ENCODE measurements at regions not wholly inside any gene's neighbourhood (a gene's known extent, or its start where the extent isn't known, plus 50 kb on each side); places are given as distances from the start of the nearest gene placed in this dataset.

DNA sequence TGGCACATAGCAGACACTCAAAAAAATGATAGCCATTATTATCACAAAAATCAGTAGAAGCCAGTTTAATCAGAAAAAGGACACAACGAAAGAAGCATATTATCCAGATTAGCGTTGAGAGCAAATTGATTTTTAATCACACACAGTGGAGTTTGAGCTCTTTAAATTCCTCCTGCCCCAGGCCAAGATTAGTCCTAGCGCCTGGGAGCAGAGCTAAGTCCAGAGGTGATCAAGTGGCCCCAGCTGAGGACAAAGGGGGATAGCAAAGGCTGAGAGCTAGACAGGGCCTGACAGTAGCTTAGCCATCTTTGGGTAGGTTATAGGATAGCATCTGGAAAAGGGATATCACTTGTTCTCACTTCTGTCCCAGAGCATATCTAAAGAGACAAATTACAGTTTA lies 133.6 kb downstream of the NXPE2 start:
- TF ChIP-seq, protein P1, sequence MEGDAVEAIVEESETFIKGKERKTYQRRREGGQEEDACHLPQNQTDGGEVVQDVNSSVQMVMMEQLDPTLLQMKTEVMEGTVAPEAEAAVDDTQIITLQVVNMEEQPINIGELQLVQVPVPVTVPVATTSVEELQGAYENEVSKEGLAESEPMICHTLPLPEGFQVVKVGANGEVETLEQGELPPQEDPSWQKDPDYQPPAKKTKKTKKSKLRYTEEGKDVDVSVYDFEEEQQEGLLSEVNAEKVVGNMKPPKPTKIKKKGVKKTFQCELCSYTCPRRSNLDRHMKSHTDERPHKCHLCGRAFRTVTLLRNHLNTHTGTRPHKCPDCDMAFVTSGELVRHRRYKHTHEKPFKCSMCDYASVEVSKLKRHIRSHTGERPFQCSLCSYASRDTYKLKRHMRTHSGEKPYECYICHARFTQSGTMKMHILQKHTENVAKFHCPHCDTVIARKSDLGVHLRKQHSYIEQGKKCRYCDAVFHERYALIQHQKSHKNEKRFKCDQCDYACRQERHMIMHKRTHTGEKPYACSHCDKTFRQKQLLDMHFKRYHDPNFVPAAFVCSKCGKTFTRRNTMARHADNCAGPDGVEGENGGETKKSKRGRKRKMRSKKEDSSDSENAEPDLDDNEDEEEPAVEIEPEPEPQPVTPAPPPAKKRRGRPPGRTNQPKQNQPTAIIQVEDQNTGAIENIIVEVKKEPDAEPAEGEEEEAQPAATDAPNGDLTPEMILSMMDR (IDR thresholded peaks at IDR 0.05; ENCODE audit: insufficient read depth, low read length, poor library complexity, severe bottlenecking), result no peak
- Histone ChIP-seq H3K27me3 (ENCODE audit: control insufficient read depth, insufficient read depth, low read length) (no peaks in the 10 kb centered on the region), H3K36me3 (ENCODE audit: control insufficient read depth, insufficient read depth, low read length) (no peaks in the 10 kb centered on the region), H3K4me3 (ENCODE audit: low read depth, low read length) (no peak overlapping the region)
- no peak for DNase-seq (ENCODE audit: low read depth)

DNA sequence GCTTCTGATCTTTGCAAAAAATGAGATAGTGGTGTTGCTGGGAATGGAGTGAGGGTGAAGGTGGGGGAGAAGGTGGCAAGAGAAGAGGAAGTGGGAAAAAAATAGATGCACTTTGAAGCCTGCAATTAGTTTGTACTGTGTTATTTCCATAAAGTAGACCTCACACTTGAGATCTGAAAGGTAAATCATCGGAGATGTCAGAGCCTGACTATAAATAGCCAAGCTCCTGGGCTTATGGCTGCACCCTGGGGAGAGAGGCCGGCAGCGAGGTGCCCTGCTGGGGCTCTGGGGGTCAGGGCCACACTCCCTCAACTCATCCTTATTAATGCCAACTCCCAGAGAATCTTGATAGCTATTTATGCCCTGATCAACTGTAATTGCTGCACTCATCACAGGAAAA lies 134.4 kb downstream of the NXPE2 start:
- Histone ChIP-seq H3K36me3 (ENCODE audit: control insufficient read depth, insufficient read depth, low read length) (no peaks in the 10 kb centered on the region), H3K4me3 (ENCODE audit: low read depth, low read length) (no peak overlapping the region), H3K27me3 (ENCODE audit: control insufficient read depth, insufficient read depth, low read length) (no peaks in the 10 kb centered on the region)
- no peak for DNase-seq (ENCODE audit: low read depth)
- TF ChIP-seq, protein P1 (IDR thresholded peaks at IDR 0.05; ENCODE audit: insufficient read depth, low read length, poor library complexity, severe bottlenecking), result no peak

DNA sequence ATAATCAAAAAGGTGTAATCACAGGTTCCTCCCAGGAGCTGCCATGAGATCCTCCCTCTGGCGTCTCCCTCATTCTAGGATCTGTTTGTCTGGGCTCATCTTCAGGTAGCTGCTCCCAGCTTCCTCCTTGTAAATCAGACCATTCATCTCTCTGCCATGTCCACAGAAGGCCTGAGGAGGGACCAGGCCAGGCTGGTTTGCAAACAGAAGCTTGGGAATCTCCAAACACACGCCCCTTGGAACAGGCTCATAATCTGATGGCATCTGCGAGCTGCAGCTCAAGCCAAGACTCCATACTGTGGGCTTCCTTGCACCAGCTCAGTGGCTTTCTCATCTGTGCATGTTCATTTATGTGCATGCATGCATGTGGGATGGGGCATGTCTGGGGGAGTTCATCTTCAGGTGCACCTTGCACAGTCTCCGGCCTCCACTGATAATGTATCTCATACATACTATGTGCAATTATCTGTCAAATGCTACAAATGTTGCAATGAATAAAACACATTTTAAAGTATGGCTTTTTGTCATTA lies 134.9 kb downstream of the NXPE2 start:
- TF ChIP-seq, protein P1 (IDR thresholded peaks at IDR 0.05; ENCODE audit: insufficient read depth, low read length, poor library complexity, severe bottlenecking), result no peak
- DNase-seq (ENCODE audit: low read depth), result no peak
- no peaks in the 10 kb centered on the region for H3K36me3 ChIP-seq (ENCODE audit: control insufficient read depth, insufficient read depth, low read length)
- no peak overlapping the region for H3K4me3 ChIP-seq (ENCODE audit: low read depth, low read length)
- H3K27me3 ChIP-seq (ENCODE audit: control insufficient read depth, insufficient read depth, low read length), result no peaks in the 10 kb centered on the region

DNA sequence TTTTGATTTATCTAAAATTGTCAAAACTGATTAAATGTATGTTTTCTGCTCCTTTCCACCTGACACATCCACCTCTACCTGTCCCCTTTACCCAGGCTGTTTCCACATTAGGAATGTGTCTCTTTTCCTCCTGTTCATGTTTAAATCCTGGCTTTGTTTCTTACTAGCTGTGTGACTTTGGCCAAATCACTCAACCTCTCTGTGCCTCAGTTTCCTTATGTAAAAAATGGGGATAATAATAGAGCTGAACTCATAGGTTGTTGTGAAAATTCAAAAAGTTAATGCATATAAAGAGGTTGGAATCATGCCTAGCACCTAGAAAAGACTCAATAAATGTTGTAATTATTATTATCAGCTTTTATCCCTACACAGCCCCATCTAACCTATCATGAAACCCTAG lies 136.8 kb downstream of the NXPE2 start:
- Histone ChIP-seq H3K36me3 (ENCODE audit: control insufficient read depth, insufficient read depth, low read length) (no peaks in the 10 kb centered on the region), H3K4me3 (ENCODE audit: low read depth, low read length) (no peak overlapping the region), H3K27me3 (ENCODE audit: control insufficient read depth, insufficient read depth, low read length) (no peaks in the 10 kb centered on the region)
- no peak for DNase-seq (ENCODE audit: low read depth)
- TF ChIP-seq, protein P1 (IDR thresholded peaks at IDR 0.05; ENCODE audit: insufficient read depth, low read length, poor library complexity, severe bottlenecking), result no peak

DNA sequence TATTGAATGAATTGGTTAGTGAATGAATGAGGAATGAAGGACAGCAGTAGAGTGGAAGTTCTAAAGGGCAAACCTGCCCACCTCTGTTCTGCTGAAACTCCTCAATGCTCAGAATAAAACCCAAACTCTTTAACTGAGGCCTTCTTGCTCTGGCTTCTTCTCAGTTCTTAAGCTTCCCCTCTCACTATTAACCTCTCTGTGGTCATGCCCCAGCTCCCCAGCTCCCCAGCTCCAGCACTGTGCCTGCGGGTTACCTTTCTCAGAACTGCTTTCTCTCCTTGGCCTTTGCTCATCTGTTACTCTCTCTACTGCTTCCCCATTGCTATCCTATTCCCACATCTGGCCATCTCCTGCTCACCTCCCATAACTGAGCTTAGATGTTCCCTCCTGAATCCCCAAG lies 137.4 kb downstream of the NXPE2 start:
- H3K27me3 ChIP-seq (ENCODE audit: control insufficient read depth, insufficient read depth, low read length), result no peaks in the 10 kb centered on the region
- no peaks in the 10 kb centered on the region for H3K36me3 ChIP-seq (ENCODE audit: control insufficient read depth, insufficient read depth, low read length)
- DNase-seq (ENCODE audit: low read depth), result no peak
- TF ChIP-seq, protein P1 (IDR thresholded peaks at IDR 0.05; ENCODE audit: insufficient read depth, low read length, poor library complexity, severe bottlenecking), result no peak
- H3K4me3 ChIP-seq (ENCODE audit: low read depth, low read length), result no peak overlapping the region

DNA sequence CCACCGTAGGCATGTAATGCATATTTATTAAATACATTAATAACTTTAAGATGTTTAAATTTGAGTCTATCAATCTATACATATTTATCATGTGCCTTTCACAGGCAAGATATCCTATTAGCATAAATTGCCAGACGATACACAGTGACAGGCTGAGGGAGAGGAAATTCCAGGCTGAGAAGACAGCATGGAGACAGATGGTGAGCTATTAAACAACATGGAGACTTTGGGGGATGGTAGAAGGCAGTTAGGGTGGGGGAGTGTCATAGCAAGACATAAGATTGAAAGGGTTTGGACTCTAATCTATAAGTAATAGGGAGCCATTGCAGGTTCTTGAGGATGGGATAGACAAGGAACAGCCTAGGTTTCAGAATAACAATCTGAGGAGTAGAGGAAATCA lies 138.5 kb downstream of the NXPE2 start:
- H3K4me3 ChIP-seq (ENCODE audit: low read depth, low read length), result no peak overlapping the region
- no peaks in the 10 kb centered on the region for H3K36me3 ChIP-seq (ENCODE audit: control insufficient read depth, insufficient read depth, low read length)
- no peak for DNase-seq (ENCODE audit: low read depth)
- TF ChIP-seq, protein P1 (IDR thresholded peaks at IDR 0.05; ENCODE audit: insufficient read depth, low read length, poor library complexity, severe bottlenecking), result no peak
- H3K27me3 ChIP-seq (ENCODE audit: control insufficient read depth, insufficient read depth, low read length), result no peaks in the 10 kb centered on the region

All from kidney epithelial cell (primary cell).